ENCODE measurements at regions not wholly inside any gene's neighbourhood (a gene's known extent, or its start where the extent isn't known, plus 50 kb on each side); places are given as distances from the start of the nearest gene placed in this dataset.
"Not testable (repeated sequence)": the region's sequence is repeated elsewhere in the genome, so short reads cannot be mapped to it uniquely, and the experiment has no call there.

- DNase-seq, result no peak
These were observed 251.4 kb upstream of the C2CD4B start for GRCh38 chr15:62416526-62416925.

GRCh38 chr15:62417439-62417838 lies 252.4 kb upstream of the C2CD4B start:
- DNase-seq, result no peak

- DNase-seq, result not testable (repeated sequence)
These were observed 253.4 kb upstream of the C2CD4B start for GRCh38 chr15:62418496-62418895.

- no peak for DNase-seq
These were observed 254.1 kb upstream of the C2CD4B start for GRCh38 chr15:62419192-62419591.

- not testable (repeated sequence) for DNase-seq
These were observed 255.3 kb upstream of the C2CD4B start for GRCh38 chr15:62420371-62420770.

GRCh38 chr15:62421289-62421688 lies 256.2 kb upstream of the C2CD4B start:
- no peak for DNase-seq

- no peak for DNase-seq
These were observed 261.4 kb upstream of the C2CD4B start for GRCh38 chr15:62426387-62426956.

GRCh38 chr15:62428259-62428658 lies 263.2 kb upstream of the C2CD4B start:
- no peak for DNase-seq

- DNase-seq, result no peak
These were observed 263.9 kb upstream of the C2CD4B start for GRCh38 chr15:62428851-62429598.

GRCh38 chr15:62430056-62430455 lies 265.0 kb upstream of the C2CD4B start:
- DNase-seq, result no peak

- DNase-seq, result no peak
These were observed 265.5 kb upstream of the C2CD4B start for GRCh38 chr15:62430552-62430951.

- no peak for DNase-seq
These were observed 266.1 kb upstream of the C2CD4B start for GRCh38 chr15:62431008-62431797.

- no peak for DNase-seq
These were observed 266.7 kb upstream of the C2CD4B start for GRCh38 chr15:62431817-62432216.

GRCh38 chr15:62432702-62433398 lies 267.8 kb upstream of the C2CD4B start:
- DNase-seq, result no peak

GRCh38 chr15:62436235-62436634 lies 271.1 kb upstream of the C2CD4B start:
- DNase-seq, result no peak

GRCh38 chr15:62437753-62438152 lies 272.7 kb upstream of the C2CD4B start:
- no peak for DNase-seq

- DNase-seq, result no peak
These were observed 274.5 kb upstream of the C2CD4B start for GRCh38 chr15:62439543-62440016.

- DNase-seq, result no peak
These were observed 275.4 kb upstream of the C2CD4B start for GRCh38 chr15:62440362-62441105.

- no peak for DNase-seq
These were observed 279.3 kb upstream of the C2CD4B start for GRCh38 chr15:62444104-62445022.

GRCh38 chr15:62445244-62445643 lies 280.2 kb upstream of the C2CD4B start:
- no peak for DNase-seq

GRCh38 chr15:62446984-62447383 lies 281.9 kb upstream of the C2CD4B start:
- DNase-seq, result no peak
